GM12874 (cell line): ENCODE measurements at regions not wholly inside any gene's neighbourhood (a gene's known extent, or its start where the extent isn't known, plus 50 kb on each side); places are given as distances from the start of the nearest gene placed in this dataset.

Experiments used
- CTCF ChIP-seq: IDR thresholded peaks from 2 replicates; pipeline ENCODE4 v1.5.1; 2011; ENCODE audit warnings: low read depth, mild to moderate bottlenecking, control low read depth, low read length, moderate library complexity; ENCODE audit not compliant: insufficient read depth

- no peak for TF ChIP-seq CTCF
These were observed 618.4 kb upstream of the SOX9 start for GRCh38 chr17:71502443-71502842.

- no peak for TF ChIP-seq CTCF
These were observed 616.9 kb upstream of the SOX9 start for GRCh38 chr17:71503710-71504465.

- no peak for TF ChIP-seq CTCF
These were observed 615.6 kb upstream of the SOX9 start for GRCh38 chr17:71505200-71505599.

GRCh38 chr17:71505981-71506380 is 614.8 kb upstream of the SOX9 start:
- no peak for TF ChIP-seq CTCF

GRCh38 chr17:71511266-71511995 is 609.4 kb upstream of the SOX9 start:
- TF ChIP-seq CTCF = no peak

- no peak for TF ChIP-seq CTCF
These were observed 604.7 kb upstream of the SOX9 start for GRCh38 chr17:71516149-71516548.

- no peak for TF ChIP-seq CTCF
These were observed 601.5 kb upstream of the SOX9 start for GRCh38 chr17:71519285-71519684.
